T1000 (cell line): ENCODE measurements at regions not wholly inside any gene's neighbourhood (a gene's known extent, or its start where the extent isn't known, plus 50 kb on each side); places are given as distances from the start of the nearest gene placed in this dataset.

ENCODE experiments used
- DNase-seq: peaks from one replicate; lab custom pipeline; 2025; ENCODE audit warnings: mixed read lengths; lab: John Stamatoyannopoulos, UW

DNA sequence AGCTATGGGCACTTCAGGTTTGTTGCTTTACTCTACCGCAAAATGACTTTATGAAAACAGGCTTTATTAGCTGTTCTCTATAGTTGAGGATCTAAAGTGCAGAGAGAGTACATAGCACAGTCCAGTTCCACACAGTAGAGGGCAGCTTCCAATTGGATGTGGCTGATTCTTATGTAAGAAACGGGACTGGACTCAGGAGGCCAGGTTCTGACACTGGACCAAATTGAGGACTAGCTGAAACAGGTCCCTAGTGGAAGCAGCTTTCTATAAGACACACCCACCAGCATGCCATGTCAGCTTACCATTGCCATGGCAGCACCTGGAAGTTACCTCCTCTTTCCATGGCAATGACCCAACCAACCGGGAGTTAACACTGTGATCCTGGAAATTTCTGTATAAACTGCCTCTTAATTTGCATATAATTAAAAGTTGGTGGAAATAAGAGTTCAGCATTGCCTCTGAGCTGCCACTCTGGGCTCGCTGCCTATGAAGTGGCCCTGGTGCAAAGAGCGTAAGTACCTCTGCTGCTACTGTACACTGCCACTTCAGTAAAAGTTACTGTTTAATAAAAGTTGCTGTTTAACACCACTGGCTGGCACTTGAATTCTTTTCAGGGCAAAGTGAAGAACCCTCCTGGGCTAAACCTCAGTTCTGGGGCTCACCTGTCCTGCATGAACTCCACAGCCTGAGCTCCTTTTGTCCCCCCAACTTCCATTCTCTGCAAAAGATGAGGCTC, 211.9 kb upstream of the SLC10A2 start:
- DNase-seq = no peak

DNA sequence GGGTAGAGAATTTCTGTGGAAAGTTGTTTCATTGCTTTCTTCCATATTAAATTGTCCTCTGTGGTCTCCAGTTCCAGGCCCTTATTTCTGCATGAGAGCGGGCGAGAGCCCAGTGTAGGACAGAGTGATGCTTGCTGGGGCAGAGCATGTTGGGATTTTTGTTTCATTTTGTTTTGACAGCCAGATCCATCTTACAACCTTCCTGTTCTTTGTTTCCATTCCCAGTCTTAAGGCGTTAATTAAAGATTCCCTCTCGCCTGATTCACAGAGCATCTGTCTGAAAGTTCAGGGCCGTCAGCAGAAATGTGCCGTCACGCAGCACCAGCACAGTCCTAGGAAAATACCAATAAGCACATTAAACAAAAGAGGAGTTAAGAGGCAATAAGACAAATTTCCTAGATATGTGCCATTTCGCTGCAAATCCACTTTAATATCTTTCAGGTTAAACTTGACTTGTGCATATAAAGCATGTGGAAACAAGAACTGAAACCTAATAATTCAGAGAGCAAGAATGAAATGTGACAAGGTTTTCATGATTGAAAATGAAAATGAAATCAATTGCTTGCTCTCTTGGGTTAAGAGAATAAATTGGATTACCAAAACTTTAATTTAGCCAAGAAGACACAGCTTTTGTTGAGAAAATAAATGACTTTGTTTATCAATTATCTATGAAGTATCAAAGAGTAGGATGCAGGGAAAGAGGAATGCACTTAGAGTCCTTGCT, 210.7 kb upstream of the SLC10A2 start:
- no peak for DNase-seq

DNA sequence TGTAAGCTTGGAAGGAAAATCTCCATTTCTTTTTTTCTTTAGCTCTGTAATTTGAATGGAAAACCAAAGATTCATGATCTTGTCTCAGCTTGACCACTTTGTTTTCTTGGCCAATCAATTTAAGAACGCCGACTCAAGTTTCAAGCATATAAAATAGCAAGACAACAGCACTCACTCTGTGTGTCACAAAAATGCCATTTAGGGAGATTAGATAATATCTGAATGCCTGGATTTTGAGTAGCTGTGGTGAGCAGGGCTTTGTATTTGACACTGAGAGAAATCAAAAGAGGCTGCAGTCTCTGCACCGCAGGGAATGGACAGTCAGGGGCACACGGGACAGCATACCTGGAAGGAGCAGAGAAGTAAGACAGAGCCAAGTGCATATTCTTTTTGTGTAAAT, 209.5 kb upstream of the SLC10A2 start:
- DNase-seq = no peak

DNA sequence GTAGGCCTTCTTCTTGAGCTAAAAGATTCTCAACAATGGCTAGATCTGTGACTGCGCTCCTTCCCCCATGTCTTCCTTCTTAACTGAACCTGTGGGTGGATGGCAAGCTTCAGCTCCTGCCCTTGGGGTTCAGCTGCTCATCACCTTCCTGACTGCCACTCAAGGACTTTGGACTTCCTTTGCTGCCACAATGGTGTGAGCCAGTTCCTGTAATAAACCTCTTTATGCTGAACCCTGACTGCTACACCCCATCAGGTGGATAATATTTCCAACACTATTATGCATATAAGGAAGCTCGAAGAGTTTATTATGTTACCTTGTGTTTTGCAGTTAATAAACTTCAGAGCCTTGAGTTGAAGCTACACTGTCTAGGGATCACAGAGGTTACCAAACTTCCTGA, 208.9 kb upstream of the SLC10A2 start:
- DNase-seq = no peak

DNA sequence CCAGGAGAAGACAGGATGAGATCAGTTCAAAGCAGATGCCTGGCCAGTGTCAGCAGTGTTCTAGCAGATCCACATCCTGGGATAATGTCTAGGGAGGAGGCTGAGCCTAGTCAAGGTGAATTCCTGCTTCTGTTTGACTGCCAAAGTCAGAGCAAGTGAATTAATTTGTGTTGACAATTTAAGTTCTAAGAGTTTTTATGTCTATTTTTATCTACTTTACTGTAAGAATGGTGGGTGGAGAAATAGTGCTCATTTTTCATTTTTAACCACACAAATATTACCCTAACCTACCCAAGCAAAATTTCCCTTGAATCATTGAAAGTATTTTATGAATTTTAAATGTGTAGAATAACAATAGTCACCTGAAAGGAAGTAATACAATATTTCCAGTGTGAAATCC, 207.6 kb upstream of the SLC10A2 start:
- DNase-seq = no peak

DNA sequence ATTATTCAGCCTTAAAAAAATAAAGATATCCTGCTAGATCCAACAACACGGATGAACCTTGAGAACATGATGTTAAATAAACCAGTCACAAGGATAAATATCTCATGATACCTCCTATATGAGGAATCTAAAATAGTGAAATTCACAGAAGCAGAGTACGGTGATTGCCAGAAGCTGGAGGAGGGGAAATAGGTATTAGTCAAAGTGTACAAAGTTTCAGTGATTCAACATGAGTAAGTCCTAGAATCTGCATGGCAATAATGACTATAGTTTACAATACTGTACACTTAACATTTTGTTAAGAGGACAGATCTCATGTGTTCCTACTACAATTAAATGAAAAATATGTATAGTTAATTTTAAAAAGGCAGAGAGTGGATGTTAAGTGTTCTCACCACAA, 206.6 kb upstream of the SLC10A2 start:
- no peak for DNase-seq

DNA sequence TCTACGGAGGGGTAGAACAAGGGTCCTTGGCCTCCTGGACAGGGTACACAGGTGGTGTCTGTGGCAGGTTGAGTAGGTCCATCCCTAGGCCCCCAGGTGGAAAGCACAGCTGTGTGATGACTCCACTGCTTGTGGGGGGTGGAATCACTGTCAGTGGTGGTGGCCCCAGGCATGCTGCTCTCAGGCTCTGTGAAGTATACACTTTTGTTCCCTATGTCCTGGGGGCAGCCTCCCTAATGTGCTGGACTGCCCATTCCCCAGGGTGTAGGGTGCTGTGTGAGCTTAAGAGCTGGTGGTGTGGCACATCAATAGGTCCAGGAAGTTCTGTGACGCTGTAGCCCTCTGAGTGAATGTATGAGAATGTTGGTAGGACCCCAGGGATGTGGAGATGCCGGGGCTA, 197.2 kb upstream of the SLC10A2 start:
- DNase-seq = no peak

DNA sequence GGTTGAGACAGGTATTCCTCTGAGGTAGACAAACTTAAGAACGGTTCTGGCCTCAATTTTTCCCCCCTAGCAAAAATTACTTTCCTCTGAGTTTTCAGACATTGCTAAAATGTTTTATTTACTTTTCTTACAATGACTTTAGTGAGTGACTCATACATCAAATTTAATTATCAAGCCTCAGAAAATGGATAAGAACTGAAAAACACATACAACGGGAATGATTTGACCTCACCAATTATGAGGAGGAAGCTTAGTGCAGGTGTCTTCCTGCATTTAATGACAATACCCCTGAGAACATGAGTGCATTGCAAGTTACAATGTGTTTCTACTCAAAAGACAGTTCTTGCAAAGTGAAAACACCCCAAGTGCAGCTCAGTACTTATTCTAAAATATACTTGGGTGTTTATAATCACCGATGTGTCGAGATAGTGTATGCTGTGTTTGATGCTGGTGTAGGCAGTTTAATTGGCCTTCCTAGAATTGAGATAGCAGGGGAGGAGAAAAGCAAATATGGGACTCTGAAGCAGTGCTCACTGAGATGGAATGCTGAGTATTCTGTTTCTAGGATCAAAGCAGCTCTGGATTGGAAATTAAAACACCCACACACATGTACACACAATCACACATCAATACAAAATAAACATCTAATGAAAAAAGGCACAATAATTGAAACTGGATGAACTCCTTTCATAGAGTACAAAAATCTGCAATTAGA, 189.5 kb upstream of the SLC10A2 start:
- DNase-seq = no peak

DNA sequence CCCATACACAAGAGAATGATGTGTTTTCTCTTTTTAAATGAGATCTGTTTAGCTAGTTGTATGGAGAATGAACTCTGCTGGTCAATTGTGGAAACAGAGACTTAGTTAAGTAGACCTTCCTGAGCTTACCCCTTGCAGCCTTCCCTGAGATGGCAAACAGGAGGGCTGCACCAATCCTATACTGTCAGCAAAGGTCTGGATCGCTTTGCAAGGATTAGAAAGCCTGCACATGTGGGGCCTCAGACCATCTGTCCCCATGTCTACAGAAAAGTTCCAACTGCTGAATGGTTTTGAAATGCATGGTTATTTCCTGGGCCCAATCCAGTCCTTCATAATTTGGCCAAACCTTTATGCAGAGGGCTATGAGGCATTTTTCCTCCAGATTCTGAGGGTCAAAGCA, 183.9 kb upstream of the SLC10A2 start:
- DNase-seq = no peak

DNA sequence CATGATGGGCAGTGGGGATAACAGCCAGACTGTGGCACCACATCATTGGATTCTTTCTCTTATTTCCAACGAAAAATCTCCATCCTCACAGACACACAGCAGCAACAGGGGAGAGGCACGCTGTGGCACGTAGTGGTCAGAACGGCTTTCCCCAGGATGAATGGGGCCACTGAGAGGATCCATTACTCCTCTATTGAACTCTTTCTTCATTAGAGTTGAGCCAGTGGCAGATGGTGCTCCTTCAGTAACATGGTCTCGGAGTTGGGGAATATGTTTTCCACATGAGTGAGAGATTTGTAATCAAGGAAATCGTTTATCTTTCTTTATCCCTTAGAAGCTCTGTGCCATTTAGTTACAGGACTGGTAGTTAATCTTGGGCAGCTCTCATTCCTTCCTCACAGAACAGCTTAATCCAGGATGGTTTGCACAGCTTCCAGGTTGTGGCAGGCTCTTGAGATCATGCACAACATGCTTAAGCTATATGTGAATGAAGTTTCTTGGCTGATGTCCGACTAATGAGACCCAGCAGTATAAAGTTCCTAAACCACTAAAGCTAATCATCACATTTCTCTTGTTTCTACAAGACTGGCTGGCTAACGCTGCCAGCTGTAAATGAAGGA, 180.5 kb upstream of the SLC10A2 start:
- no peak for DNase-seq

DNA sequence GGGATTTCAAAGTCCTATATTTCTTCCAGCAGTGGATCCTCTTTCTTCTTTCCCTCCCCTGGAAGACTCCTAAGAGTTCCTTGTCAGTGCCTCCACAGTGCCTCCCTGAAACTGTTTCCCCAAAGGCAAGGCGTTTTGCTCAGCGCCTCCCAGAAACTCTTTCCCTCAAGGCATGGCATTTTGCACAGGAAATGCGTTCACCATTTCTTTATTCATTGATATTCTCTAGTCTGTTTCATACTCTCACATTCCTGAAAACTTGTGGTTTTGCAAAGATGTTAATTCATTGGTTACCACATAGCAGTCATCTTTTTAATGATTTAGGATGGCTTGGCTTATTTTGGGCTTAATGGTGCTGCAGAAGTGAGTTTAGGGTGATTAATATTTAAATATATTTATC, 177.3 kb upstream of the SLC10A2 start:
- no peak for DNase-seq

DNA sequence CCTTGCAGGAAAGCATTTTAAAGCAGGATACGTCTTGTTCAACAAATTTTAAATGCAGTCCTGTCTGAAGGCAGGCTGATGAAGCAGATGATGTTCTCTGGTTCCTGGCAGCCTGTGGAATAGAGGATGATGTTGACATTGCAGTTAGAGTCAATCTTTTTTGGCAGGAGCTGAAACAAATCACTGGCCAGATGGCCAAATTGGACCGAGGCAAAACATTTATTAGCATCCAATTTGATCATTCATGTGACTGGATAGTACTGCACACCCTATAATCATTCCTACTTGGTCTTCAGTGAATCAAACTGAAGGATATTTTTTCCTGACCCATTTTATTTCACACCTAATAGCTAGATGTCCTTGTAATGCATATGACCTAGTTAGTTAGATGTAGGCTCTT, 172.2 kb upstream of the SLC10A2 start:
- no peak for DNase-seq

DNA sequence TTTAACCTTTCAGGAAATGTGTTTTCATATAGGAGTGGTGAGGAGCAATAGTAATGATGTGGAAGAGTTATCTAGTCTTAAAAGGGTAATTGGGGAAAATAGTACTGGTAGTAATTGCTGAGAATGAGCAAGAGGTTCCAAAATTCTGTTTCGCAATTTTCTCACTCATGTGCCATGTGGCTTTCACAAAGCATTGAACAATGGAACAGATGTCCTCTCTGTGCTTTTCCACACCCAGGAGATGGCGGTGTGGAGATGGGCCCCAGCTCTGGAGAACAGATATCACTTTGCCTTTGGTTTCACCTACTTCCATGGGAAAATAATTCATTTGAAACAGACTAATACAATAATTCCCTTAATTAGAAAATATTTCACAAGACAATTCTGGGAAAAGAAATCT, 170.0 kb upstream of the SLC10A2 start:
- DNase-seq = no peak

DNA sequence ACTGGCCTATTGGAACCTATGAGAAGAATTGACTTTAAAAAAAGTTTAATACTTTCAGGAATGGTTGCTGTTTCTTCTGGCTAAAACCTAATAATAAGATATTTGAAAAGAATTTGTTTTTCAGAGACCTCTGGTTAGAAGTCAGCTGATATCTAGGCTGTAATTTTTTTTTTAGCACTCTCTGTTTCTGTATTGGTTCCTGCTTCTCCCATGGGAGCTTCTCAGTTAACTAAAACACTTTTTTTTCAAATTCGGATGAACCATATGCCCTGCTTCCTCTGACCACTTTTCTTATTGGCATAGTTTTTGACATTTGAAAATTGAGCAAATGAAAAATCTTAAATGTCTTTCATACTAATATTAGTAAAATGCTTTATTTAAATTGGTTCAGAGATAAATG, 163.5 kb upstream of the SLC10A2 start:
- no peak for DNase-seq

DNA sequence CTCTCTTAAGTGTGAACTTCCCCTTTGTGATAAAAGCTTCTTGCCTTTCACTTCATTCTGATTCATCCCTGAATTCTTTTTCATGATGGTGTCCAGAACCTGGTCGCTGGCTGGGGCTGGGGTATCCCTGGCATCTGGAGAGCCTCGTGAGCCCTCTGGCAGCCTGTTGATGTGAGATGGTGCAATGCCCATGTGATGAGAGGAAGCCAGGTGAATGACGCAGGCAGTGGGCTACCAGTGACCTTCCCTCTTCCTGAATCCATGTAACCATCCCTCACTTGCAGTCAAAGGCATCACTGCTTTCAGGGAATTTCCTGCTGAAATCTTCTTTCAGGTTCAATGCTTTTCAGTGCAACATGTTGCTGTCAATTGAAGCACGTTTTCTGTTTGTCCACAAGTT, 158.6 kb upstream of the SLC10A2 start:
- DNase-seq = no peak

DNA sequence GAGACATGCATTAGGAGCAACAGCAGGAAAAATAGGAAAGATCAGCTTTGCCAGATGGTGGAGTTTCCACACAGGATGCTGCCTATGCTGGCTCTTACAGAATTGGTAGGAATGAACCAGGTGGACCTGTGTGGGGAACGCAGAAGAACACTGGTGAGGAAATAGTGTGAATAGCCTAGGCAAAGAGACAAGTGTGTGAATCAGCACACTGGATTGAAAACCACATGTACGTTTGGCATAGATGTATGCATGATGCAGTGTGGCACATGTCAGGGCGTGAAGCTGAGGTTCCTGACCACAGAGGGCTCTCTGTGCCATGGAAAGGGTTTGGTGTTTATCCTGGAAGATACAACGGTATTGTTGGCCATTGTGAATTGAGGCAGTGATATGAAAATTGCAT, 156.5 kb upstream of the SLC10A2 start:
- DNase-seq = no peak

DNA sequence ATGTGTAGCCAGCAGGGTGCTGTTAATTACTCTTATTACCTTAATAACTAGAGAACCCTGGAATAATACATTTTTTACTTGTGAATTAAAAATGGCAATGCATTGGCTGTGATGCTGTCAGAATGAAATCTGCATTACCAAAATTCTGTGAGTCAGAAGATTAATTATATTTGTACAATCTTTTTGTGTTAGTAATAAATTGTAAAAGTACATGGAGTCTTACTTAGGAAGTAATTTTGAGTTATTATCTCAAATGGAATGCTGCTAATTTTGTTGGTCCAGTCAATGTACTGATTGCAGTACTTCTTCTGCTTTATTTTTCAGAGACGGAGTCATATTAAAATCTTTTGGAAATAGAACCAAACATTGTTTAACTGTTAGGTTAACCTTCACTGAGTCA, 152.0 kb upstream of the SLC10A2 start:
- no peak for DNase-seq

DNA sequence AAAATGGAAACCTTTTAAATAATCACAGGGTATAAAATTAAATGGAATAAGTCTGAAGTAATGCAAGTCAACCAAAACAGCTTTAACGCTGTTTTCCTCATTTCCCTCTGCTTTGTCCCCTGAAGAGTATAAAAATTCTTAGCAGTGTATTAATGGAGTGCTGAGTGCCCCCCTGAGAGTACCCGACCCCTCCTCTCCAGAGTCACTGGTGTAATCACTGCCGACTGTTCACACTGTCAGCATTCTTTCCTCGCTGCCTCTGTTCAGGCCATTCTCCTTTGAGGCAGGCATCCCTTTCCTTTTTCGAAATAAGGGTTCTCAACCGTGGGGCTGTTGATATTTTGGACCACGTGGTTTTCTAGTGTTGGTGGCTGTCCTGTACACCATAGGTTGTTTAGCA, 146.9 kb upstream of the SLC10A2 start:
- DNase-seq = no peak

DNA sequence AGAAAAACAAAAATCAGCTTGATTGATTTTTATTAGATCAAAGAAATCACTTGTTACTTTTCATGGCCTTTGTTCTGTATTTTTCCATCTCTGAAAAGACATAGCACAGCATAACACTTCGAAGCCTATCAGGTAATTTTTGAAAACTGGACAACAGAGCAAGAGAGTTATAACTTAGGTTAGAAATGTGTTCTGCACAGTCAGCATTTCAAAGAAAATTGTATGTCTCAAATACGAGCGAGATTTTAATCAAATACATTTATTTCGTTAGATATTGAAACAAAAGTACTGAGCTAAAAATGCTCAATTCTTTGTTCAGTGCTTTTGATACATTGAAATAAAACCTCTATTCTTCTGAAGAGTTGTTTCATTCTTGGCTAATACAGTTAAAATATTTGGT, 144.1 kb upstream of the SLC10A2 start:
- DNase-seq = no peak

DNA sequence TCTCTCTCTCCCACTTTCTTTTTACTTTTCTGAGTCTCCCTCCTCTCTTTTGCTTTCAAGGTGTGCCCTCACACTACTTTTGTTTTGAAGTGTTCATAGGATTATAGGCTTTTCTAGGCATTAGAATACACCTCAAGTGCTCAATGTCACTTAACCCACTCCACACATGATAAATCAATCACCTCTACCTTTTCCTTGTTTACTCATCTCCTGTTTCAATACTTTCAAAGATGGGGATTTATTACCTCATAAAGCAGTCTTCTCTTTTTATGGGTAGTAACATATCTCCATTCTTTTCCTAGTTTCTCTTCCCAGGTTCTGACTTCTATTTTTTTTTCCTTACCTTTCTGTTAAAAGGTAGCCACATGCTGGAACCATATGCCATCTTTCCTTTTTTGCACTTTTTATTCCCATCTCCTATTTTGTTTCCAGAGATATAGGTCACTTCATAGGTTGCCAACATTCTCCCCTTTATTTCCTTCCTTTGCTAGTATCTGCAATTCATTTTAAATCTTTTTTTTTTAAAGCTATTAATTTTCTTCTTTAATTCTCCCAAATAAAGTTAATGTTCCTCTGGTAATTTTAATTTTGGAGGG, 137.6 kb upstream of the SLC10A2 start:
- no peak for DNase-seq

DNA sequence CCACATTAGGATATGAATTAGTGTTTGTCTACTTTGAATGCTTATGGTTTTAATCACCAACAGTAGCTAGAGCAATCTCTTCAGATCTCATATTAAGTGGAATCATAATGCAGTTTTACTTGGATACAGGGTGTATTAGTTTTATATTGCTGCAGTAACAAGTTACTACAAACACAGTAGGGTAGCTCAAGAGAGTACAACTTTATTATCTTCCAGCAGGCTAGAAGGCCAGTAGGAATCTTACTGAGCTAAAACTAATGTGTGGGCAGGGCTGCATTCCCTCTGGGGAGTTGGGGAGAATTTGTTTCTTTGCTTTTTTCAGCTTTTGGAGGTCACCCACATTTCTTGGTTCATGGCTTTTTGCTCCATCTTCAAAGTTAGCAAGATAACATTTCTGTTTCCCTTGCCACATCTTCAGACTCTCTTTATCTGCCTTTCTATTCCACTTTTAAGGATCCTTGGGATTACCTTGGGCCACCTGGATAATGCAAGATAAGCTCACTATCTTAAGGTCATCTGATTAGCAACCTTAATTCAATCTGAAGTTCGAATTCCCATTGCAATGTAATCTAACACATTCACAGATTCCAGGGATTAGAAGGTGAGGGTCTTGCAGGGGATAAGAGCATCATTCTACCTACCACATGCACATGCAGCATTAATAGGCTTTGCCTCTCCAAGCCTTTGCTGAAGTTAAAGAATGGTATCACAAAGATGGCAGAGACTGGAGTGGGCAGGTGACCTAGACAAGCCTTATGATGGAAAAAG, 134.1 kb upstream of the SLC10A2 start:
- no peak for DNase-seq
